Stimulated activated naive CD8-positive, alpha-beta T cell treated with anti-CD3 and anti-CD28 coated beads, Interleukin-15, Interleukin-2, amounts not matched to agents 100 ng/mL and 50 ng/mL, for 24 hours (primary cell): ENCODE measurements at regions not wholly inside any gene's neighbourhood (a gene's known extent, or its start where the extent isn't known, plus 50 kb on each side); places are given as distances from the start of the nearest gene placed in this dataset.

Source experiments
- H3K27ac Mint-ChIP-seq: one replicate; pipeline ENCODE4 v1.8.0; 2021; ENCODE audit warnings: mild to moderate bottlenecking, mixed read lengths
- H3K27me3 Mint-ChIP-seq: one replicate; pipeline ENCODE4 v1.8.0; 2021; ENCODE audit warnings: mixed read lengths
- H3K36me3 Mint-ChIP-seq: one replicate; pipeline ENCODE4 v1.8.0; 2021; ENCODE audit warnings: low read depth, mixed read lengths
- H3K4me1 Mint-ChIP-seq: one replicate; pipeline ENCODE4 v1.8.0; 2021; ENCODE audit warnings: low read depth, mixed read lengths
- H3K4me3 Mint-ChIP-seq: one replicate; pipeline ENCODE4 v1.8.0; 2021; ENCODE audit warnings: mild to moderate bottlenecking, mixed read lengths
- H3K9me3 Mint-ChIP-seq: one replicate; pipeline ENCODE4 v1.8.0; 2021; ENCODE audit warnings: mixed read lengths

DNA sequence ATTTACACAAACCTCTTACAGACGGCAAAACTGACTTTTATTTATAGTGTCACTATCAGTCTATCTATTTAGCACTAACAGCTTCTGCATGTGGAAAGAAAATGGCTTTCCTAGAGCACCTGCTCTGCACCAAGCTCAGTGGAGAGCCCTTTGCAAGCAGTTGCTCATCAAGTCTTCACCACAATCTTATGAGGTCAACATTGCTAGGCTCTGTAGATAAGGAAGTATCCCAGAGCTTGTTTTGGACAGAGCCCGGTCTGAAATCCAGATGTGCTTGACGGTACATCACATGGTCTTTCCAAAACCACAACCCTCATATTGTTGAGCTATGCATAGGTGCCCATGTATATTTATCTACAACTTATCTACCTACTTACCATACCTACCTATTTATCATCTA lies 572.7 kb upstream of the CDH5 start:
- H3K4me1 Mint-ChIP-seq: no peaks in the 10 kb centered on the region
- no peaks in the 10 kb centered on the region for H3K27me3 Mint-ChIP-seq
- H3K36me3 Mint-ChIP-seq: no peaks in the 10 kb centered on the region
- no peak overlapping the region for H3K4me3 Mint-ChIP-seq
- no peak overlapping the region for H3K27ac Mint-ChIP-seq
- peaks cover 4% of the 10 kb centered on the region for H3K9me3 Mint-ChIP-seq

DNA sequence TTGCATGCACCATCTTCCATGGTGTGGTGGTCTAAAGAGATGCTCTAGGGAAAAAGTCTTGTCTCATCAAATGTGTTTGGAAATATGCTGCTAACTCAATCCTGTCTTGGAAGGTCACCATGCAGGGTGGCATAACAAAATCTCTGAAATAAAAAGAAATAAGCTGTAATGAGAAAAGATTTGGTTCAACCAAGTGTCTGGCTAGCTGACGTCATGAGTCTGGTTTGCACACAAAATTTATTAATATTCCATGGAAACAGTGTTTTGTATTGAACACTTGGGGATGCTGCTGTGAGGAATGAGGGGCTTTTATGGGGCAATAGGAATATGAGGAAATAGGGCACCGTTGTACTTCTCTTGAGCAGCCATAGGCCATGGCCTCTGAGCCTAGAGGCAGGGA lies 575.7 kb upstream of the CDH5 start:
- Mint-ChIP-seq H3K27ac (no peak overlapping the region), H3K36me3 (no peaks in the 10 kb centered on the region), H3K4me3 (no peak overlapping the region), H3K9me3 (peaks cover 4% of the 10 kb centered on the region), H3K4me1 (no peaks in the 10 kb centered on the region), H3K27me3 (no peaks in the 10 kb centered on the region)

DNA sequence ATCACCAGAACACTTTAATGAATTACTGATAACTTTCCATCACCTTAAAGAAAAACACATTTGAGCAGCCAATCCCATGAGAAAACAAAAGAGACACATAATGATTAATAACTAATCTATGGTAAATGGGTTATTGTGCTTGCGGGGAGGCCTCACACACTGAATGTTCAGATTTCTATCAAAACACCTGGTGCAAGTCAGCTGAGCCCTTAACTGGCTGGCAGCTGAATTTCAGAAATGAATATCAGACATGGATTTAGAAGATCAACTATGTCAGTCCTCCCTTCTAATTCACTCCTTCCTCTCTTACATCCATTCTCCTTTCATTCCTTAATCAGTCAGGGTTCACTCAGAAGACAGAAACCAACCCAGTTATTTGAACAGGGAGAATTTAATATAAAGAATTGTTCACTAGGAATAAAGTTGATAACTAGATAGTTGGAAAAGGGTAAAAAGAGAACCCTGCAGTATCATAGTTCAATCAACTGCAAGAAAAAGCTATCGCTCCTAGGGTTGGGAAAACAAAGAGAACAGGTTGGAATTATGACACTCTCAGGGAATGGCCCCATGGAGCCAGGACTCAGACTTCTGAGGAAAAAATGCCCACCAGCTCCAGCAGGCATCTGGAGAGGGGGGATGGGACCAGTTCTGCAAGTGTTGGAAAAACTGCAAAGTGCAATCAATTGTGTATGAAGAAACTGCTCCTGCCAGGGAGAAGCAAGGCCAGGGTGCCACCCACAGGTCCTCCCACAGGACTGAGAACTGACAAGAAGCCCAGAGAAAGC lies 577.1 kb upstream of the CDH5 start:
- no peak overlapping the region for H3K4me3 Mint-ChIP-seq
- no peaks in the 10 kb centered on the region for H3K36me3 Mint-ChIP-seq
- no peak overlapping the region for H3K27ac Mint-ChIP-seq
- peaks cover 4% of the 10 kb centered on the region for H3K9me3 Mint-ChIP-seq
- H3K4me1 Mint-ChIP-seq: no peaks in the 10 kb centered on the region
- no peaks in the 10 kb centered on the region for H3K27me3 Mint-ChIP-seq

DNA sequence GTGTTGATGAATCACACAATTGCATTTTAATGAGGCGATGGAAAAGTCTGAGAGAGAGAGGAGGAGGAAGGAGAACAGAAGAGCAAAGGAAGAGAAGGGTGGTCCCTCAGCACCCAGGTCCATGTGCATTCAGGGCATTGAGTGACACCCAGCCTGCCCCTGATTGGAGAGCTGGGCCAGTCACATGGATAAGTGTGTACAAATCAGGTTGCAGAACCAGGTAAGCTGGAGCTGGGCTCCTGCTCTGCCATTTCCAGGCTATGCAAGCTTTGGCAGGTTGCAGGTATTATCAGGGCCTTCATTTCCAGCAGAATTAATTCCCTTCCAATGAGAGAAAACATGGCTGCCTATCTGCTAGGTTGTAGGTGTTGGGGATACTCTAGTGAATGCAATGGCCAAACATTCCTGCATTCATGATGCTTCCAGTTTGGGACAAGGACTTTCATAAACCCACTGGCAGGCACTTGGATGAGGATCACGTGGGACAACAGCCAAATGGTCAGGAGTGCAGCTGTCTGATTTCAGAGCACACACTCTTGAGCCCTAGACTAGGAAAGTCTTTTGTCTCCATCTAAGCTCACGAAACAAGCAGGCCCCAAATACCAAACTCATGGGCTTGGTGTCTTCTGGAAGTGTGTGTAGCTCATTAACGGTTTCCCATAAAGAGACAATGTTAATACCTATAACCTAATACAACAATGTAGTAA lies 577.9 kb upstream of the CDH5 start:
- Mint-ChIP-seq H3K27ac (no peak overlapping the region), H3K4me1 (no peaks in the 10 kb centered on the region), H3K27me3 (no peaks in the 10 kb centered on the region), H3K9me3 (peaks cover 4% of the 10 kb centered on the region), H3K4me3 (no peak overlapping the region), H3K36me3 (no peaks in the 10 kb centered on the region)

DNA sequence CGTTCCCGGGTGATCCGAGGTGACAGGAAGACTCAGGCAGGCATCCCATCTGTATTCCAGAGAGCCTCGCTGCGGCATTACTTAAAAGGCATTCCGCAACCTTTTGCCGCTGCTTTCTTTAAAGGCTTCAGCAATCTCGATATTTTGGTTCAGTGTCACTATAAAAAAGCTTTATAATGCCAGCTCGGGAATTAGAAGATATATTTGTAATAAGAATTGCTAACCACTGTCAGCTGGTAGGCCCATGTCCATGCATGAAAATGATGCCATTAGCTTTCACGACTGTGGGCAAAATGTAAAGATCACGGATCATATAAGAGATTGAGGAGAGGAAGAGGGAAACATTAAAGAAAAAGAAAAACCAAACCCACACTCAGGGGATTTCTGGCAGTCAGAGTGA lies 578.6 kb upstream of the CDH5 start:
- Mint-ChIP-seq H3K36me3 (no peaks in the 10 kb centered on the region), H3K27me3 (no peaks in the 10 kb centered on the region), H3K9me3 (peaks cover 4% of the 10 kb centered on the region), H3K27ac (no peak overlapping the region), H3K4me3 (no peak overlapping the region), H3K4me1 (no peaks in the 10 kb centered on the region)

DNA sequence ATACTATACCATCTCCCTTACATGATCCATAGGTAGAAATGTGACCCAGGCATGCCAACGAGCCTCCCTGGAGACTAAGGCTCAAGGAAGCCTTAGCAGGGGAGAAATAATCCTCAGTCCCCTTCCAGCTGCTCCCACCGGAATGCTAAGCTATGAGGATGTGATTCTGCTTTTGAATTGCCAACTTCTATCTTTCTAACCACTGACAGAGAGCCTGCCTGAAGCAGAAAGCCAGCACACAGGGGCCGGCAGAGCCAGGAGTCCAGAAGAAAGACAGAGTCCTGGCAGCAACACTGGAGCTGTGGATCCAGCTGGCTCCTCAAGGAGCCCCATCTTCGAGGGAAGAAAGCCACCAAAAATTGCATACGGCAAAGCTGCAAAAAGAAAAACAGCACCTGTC lies 579.6 kb upstream of the CDH5 start:
- Mint-ChIP-seq H3K27ac (no peak overlapping the region), H3K36me3 (no peaks in the 10 kb centered on the region), H3K4me1 (no peaks in the 10 kb centered on the region), H3K27me3 (no peaks in the 10 kb centered on the region), H3K9me3 (no peaks in the 10 kb centered on the region), H3K4me3 (no peak overlapping the region)

DNA sequence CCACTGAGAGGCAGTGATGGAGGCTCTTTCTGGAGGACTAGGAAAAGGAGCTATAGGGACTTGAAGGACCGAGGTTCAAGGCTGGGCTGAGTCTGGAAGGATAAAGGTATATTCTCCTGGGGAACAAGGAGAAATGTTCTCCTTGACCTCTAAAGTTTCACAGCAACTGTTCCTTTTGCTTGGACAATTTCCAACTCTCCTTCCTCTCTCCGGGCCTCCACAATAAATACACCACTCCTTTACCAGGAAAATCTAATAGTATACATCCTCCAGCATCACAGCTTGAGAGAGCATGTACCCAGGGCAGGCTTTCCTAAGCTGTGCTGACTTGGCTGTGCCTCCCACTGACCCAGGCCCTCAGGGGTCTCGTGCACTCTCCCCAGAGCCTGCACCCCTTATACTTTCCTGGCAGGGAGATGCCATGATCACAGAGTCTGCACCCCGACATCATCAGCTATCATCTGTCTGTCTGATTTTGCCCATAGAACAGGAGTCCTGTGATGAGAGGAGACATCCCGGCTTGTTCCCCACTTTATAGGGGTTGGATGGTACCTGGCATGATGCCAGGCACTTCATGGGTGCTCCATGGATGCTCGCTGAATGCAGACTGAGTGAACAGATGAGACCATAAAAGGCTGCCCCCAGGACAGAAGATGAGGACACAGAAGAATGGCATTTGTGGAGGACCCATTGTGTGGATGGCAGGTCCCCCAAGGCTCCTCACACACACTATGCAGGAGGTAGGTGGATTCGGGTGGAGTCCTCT lies 582.6 kb upstream of the CDH5 start:
- no peaks in the 10 kb centered on the region for H3K4me1 Mint-ChIP-seq
- no peak overlapping the region for H3K4me3 Mint-ChIP-seq
- no peak overlapping the region for H3K27ac Mint-ChIP-seq
- H3K9me3 Mint-ChIP-seq: no peaks in the 10 kb centered on the region
- no peaks in the 10 kb centered on the region for H3K27me3 Mint-ChIP-seq
- no peaks in the 10 kb centered on the region for H3K36me3 Mint-ChIP-seq

DNA sequence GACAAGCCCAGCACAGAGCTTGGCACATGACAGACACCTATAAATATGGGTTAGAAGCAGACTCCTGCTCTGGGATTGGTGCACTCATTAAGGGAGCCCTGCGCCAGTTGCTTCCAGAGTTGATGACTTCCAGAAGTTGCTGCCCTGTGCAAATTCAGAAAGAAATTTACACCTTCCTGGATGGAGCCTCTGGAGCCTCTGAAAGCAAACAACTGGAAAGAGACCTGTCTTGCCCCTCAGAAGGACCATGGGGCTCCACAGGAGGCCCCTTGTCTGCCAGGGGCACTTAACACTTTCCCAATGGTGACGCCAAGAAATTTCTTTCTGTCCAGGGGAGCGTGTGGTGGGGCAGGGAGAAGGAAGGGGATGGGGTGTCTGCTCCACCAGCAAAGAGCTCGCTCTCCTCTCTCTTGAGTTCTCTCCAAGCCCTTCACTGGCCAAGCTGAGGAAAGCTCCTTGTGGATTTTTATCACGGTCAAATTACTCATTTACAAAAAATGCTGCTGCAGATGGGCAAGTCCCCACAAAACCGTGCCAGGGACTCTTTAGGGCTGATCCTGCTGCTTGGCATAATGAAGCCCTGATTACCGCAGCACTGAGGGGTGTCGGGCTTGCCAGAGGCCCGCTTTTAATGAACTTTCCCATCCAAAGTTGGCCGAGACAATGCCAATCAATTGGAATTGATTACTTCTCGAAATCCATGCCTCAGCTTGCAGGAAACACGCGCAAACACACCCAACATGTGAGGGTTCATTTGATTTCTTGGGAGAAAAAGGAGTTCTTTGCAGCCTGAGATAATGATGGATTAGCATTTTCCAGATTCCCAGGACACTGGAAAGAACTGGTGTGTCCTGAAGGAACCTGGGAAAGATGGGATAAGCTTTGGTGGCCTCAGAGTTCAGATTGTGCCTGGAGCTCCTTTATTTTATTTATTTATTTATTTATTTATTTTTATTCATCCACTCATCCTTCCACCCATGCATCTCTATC lies 583.6 kb upstream of the CDH5 start:
- no peak overlapping the region for H3K4me3 Mint-ChIP-seq
- no peaks in the 10 kb centered on the region for H3K9me3 Mint-ChIP-seq
- H3K27ac Mint-ChIP-seq: no peak overlapping the region
- H3K4me1 Mint-ChIP-seq: no peaks in the 10 kb centered on the region
- no peaks in the 10 kb centered on the region for H3K36me3 Mint-ChIP-seq
- H3K27me3 Mint-ChIP-seq: no peaks in the 10 kb centered on the region

DNA sequence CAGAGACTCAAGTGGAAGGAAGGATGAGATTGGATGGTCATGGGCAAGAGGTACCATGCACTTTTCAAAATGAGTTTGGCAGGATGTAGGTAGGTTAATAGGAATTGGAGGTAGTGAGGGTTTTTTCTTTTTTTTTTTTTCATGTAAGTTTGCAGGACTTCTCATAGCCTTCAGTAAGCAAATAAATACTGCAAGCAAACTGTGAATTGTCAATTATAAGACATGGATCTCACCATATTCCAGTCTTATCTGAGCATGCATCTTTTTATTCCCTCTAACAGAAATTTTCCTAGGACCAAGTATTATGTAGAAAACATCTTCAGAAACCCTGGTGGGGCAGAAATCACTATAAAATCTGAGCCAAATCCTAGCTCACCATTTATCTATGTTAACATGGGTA lies 584.6 kb upstream of the CDH5 start:
- Mint-ChIP-seq H3K27me3 (no peaks in the 10 kb centered on the region), H3K4me3 (no peak overlapping the region), H3K27ac (no peak overlapping the region), H3K4me1 (no peaks in the 10 kb centered on the region), H3K36me3 (no peaks in the 10 kb centered on the region), H3K9me3 (peaks cover 6% of the 10 kb centered on the region)

DNA sequence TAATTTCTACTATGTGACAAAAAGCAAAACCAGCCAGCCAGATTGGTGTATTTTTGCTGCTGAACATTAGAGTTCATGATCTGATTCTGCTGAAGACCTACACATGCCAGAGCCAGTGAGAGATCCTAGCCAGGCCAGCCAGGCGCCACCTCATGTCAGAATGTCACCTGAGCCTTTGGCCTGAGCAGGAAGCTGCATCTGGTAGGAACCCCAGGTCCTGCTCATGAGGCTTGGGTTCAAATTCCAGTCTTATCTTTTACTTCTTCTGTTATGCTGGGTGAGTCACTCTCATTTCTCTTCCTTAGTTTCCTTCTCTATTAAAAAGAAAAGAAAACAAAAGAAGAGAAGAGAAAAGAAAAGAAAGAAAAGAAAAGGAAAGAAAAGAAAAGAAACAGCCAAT lies 585.1 kb upstream of the CDH5 start:
- Mint-ChIP-seq H3K27me3 (no peaks in the 10 kb centered on the region), H3K4me3 (no peak overlapping the region), H3K9me3 (peaks cover 6% of the 10 kb centered on the region), H3K36me3 (no peaks in the 10 kb centered on the region), H3K4me1 (no peaks in the 10 kb centered on the region), H3K27ac (no peak overlapping the region)

DNA sequence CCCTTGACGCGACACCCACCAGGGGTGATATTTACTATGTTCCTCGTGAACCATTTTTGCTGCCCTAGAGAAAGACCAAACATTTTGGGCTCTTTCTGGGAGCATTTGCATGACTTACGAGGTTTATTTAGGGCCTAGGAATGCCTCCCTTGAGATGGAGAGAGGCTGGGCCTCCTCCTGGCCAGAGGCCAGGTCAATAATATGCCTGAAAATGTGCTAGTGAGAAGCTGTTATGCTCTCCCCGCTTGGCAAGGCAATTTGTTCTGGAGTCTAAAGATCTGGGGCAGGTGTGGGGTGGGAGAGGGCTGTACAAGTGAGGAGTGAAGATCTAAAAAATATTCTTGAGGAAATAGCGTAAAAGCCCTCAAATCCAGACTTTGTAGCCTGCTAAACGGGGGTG lies 587.3 kb upstream of the CDH5 start:
- Mint-ChIP-seq H3K27me3 (no peaks in the 10 kb centered on the region), H3K27ac (no peak overlapping the region), H3K9me3 (peaks cover 6% of the 10 kb centered on the region), H3K4me3 (no peak overlapping the region), H3K36me3 (no peaks in the 10 kb centered on the region), H3K4me1 (no peaks in the 10 kb centered on the region)

DNA sequence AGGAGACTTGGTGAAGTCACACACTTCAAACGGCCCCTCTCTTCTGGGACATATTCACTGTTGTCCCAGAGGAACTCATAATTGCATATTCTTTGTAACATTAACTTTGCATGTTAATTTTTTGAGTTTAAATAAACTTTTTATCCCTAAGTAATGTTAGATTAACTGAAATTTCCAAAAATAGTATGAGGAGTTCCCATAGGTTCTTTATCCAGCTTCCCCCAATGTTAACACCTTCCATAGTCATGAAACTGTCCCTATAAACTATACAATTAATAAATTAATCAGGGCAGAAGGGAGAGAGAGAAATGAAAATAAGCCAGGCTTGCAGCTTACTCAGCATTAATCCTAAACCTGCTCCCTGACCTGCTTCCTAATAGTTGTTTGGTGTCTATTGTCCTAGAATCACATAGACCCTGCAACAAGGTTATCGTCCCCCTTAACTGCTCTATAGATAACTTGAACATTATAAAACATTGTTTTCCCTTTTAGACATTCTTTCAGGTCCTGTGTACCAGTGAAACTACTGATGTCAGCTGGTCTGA lies 589.8 kb upstream of the CDH5 start:
- Mint-ChIP-seq H3K4me3 (no peak overlapping the region), H3K4me1 (no peaks in the 10 kb centered on the region), H3K27ac (no peak overlapping the region), H3K9me3 (peaks cover 7% of the 10 kb centered on the region), H3K36me3 (no peaks in the 10 kb centered on the region), H3K27me3 (no peaks in the 10 kb centered on the region)

DNA sequence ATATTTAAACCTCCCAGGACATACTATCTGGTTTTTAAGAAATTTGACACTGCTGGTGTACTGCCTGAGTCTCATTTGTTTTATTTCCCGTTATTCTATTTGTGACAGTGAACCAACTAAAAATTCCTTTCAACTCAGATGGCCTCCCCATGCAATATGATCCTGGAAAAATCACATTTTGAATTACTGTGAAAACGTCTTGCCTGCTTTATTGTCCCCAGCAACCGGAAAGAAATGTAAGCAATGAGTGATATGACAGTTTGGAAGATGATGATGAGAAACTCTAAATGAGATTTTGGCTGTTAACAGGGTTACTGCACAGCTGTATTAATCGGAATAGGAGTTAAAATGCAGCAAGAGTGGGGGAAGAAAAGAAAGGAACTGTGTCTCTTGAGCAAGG lies 590.7 kb upstream of the CDH5 start:
- Mint-ChIP-seq H3K27me3 (no peaks in the 10 kb centered on the region), H3K9me3 (peaks cover 12% of the 10 kb centered on the region), H3K27ac (no peak overlapping the region), H3K36me3 (no peaks in the 10 kb centered on the region), H3K4me1 (no peaks in the 10 kb centered on the region), H3K4me3 (no peak overlapping the region)

DNA sequence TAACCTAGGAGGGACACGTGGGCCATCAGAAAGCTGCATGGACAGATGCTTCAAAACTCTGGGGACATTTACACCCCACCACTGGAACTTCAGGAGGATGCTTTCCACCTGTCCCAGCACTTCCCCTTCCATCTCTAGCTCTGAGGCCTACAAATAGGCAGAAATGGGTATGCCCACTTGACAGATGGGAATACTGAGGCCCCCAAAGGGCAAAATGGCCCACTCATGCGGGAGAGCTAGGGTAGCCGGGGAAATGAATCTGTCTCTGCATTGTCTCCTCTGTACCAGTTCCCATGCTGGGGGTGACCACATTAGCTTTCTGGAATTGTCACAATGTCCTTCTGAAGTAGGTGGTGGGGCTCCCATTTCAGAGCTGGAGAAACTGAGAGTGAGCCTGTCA lies 592.1 kb upstream of the CDH5 start:
- Mint-ChIP-seq H3K27ac (no peak overlapping the region), H3K9me3 (peaks cover 22% of the 10 kb centered on the region), H3K27me3 (no peaks in the 10 kb centered on the region), H3K4me3 (no peak overlapping the region), H3K36me3 (no peaks in the 10 kb centered on the region), H3K4me1 (no peaks in the 10 kb centered on the region)
